ENCODE measurements at regions not wholly inside any gene's neighbourhood (a gene's known extent, or its start where the extent isn't known, plus 50 kb on each side); places are given as distances from the start of the nearest gene placed in this dataset.

DNA sequence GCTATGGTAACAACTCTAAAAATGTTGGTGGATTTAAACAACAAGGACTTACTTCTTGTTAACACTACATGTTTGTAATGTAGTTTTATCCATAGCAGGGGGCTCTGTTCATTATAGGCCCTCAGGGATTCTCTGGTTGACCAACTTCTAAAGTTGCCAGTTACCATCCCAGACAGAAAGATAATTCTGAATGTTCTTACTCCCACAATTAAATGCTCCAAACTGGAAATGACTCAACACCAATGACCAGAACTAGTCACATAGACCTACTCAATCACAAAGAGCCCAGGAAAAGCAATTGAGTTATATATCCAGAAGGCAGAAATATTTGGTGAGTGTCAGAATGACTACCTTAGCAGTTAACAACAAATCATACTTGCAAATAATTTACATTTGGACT is 199.3 kb upstream of the UMPS start:
- TF ChIP-seq, protein P1, sequence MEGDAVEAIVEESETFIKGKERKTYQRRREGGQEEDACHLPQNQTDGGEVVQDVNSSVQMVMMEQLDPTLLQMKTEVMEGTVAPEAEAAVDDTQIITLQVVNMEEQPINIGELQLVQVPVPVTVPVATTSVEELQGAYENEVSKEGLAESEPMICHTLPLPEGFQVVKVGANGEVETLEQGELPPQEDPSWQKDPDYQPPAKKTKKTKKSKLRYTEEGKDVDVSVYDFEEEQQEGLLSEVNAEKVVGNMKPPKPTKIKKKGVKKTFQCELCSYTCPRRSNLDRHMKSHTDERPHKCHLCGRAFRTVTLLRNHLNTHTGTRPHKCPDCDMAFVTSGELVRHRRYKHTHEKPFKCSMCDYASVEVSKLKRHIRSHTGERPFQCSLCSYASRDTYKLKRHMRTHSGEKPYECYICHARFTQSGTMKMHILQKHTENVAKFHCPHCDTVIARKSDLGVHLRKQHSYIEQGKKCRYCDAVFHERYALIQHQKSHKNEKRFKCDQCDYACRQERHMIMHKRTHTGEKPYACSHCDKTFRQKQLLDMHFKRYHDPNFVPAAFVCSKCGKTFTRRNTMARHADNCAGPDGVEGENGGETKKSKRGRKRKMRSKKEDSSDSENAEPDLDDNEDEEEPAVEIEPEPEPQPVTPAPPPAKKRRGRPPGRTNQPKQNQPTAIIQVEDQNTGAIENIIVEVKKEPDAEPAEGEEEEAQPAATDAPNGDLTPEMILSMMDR (IDR thresholded peaks at IDR 0.05; ENCODE audit: low read depth, low read length, missing input control): no peak
- TF ChIP-seq, protein P2, sequence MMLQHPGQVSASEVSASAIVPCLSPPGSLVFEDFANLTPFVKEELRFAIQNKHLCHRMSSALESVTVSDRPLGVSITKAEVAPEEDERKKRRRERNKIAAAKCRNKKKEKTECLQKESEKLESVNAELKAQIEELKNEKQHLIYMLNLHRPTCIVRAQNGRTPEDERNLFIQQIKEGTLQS (IDR thresholded peaks at IDR 0.05): no peak
- TF ChIP-seq TAF1 (conservative IDR thresholded peaks at IDR 0.05): no peak

Measured in liver (tissue), 3 donors.